ENCODE measurements at regions not wholly inside any gene's neighbourhood (a gene's known extent, or its start where the extent isn't known, plus 50 kb on each side); places are given as distances from the start of the nearest gene placed in this dataset.
"Not testable (repeated sequence)": the region's sequence is repeated elsewhere in the genome, so short reads cannot be mapped to it uniquely, and the experiment has no call there.

DNA sequence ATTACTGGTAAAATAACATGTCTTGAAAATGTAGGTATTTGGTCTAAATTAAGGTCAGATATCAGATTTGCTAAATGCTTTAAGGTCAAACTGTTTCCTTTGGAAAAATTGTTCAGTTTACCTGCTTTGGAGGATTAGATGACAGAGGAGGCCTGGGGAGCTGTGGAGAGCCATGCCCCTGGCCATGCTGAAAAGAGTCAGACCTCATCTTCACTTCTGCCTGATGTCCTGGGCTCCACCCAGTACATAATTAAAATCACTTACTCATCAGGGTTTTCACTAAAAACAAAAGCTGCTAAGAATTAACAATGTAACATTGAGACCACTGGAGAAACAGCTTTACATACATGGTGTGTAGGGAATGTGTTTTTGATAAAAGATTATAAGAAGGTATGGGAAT, 60.8 kb upstream of the UNC93A start:
- DNase-seq, result no peak

DNA sequence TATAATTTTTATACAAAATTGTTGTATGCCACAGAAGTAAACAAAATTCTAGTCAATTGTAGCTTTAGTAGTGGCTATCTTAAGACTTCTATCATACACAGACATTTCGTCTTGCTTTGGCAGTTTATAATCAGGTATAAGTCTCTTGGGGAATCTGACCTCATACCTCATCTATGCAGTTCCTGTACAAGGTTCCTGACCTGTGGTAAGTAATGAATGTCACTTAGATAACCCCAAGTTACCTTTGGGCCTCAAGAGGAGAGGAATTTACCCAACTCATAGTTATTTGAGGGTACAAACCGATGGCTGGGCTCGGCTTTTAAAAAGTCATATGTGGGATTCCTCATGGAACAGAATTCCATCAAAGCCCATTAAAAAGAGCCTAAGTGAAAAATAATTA, 58.8 kb upstream of the UNC93A start:
- no peak for DNase-seq

DNA sequence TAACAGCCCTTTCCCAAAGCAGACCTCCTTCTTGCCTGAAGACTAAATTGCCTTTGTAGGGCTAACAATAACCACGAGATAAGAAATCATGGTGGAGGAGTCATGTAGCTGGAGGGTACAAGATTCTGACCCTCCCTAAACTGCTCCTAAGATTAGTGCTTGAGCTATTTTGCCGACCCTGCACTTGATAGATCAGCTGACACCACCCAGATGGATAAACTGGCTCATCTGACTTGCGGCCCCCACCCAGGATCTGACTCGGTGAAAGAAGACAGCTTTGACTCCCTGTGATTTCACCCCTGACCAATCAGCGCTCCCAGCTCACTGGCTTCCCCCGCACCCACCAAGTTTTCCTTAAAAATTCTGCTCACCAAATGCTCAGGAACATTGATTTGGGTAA, 57.6 kb upstream of the UNC93A start:
- no peak for DNase-seq

DNA sequence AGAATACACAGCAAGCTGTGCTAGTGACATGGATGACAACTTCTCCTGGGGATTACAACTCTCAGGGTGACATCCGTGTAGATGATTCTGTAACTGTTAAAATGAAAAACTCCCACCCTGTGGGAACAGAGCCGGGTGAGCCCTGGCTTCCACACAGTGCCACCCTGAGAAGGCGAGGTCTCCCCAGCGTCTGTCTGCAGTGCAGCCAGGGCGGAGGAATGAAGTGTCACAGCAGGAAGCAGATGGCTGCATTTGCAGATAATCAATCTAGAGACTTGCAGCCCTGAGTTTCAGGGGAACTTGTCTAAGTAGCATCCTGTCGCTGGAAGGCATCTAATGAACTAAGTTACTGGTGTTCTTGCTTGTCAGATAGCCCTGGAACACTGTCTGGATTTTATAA, 56.5 kb upstream of the UNC93A start:
- DNase-seq, result not testable (repeated sequence)

DNA sequence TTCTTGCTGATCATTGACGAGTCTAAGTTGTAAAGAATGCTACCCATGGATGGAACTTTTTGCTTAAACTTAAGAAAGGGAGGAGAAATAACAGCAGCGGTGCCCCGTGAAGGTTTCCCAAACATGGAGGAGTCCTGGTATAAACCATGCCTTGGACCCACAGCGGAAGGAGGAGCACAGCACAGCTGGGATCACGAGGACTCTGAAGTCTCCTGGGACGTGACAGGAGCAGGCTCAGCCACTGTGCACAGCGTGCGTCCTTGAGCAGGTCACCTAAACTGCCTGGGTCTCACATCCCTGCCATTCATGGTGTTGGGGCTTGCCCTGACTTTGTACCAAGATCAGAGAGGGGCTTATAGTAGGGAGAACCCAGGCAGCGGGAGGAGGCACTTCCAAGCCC, 56.1 kb upstream of the UNC93A start:
- DNase-seq, result no peak

DNA sequence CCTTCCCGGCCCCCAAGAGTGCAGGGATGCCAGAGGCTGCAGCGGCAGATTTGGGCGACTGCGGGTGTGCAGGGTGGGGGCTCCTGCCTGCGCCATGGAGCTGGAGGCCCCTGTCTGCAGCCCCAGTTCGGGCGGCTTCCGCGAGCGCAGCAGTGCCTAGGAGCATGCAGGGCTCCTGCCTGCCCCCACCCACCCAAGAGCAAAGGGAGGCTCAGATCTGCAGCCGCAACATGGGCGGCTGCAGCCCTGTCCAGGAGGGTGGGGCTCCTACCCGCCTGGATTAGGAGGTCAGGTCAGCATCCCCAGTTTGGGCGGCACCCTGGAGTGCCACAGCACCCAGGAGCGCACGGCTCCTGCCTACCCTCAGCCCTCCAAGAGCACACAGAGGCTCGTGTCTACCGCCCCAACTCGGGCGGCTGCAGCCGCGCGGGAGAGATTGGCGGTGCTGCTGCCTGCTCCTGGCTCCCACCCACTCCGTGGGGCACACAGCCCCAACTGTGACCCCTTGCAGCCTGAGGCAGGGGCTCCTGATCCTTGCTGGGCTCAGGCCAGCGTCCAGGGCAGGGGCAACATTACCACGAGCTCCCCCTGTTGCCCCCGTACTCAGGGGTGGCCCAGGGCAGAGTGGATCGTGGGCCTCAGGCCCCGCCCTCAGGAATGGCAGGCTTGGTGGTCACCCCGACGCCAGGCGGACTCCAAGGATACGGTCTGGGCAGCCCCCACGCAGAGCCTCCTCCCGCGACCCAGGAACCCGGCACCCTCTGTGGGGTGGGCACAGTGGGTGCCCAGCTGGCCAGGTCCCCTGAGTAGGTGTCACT, 55.5 kb upstream of the UNC93A start:
- DNase-seq, result no peak

DNA sequence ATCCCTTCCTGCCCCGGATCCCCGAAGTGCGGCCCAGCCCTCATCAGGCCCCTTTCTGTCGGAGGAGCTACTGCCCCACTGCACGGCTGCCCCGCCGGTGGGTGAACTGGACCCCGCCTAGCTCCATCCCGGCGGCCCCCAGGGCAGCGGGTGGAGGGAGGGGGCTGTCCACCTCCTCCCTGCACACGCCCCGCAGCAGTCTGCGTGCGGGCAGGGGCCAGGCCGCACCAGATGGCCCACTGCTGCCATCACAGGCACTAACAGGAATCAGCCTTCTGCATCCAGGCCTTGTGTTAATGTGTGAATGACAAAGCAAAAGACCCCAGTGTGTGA, 54.9 kb upstream of the UNC93A start:
- DNase-seq, result no peak

DNA sequence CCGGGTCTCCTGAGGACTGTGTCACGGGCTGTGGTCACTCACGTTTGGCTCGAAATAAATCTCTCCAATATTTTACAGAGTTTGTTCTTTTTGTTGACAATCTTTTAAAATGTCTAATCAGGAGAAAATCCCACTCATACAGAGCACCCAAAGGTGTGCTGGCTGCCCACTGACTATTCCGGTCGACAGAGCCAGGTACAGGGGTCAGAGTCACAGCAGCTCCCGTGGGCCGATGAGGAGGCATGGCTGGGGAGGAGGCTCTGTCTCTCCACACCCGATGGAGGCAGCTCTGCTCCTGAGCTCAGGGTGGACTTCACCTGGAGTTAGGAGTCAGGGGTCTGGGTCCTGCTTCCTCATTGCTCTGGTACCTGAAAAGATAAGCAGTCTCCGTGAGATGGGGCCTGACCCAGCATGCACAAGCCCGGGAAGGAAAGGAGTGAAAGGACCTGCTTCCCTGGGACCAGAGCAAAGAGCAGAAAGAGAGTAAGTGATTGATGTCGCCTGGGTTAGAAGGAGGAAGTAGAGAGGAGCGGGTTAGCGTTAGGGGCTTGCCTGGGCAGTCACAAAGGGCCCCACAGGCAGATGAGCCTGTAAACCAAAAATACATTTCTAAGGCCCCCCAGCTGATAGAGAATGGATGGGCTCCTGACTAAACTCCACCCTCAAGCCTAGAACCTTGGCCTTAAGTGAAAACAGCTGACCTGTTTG, 53.5 kb upstream of the UNC93A start:
- no peak for DNase-seq

DNA sequence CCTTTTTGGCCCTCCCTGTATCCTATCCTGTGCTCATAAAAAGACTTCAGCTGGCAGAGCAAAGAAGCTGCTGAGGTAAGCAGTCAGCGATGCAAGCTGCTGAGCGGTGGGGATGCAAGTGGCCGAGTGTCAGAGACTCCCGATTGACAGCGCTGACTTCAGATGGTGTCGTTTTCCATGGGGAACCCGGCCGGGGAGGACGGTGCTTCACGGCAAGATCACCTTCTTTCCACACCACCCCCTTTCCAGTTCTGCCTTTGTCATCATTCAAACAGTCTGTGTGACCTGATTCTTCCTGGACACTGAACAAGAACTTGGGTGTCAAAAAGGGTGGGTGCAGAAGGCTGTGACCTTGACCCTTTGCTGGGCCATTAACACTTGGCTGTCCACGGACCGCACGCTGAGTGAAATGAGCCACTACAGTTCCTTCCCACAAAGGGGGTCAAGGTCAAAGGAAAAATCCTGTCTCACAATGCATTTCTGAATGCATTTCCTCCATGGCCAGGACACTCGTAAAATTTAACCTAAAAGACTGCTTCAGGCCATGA, 52.9 kb upstream of the UNC93A start:
- no peak for DNase-seq

DNA sequence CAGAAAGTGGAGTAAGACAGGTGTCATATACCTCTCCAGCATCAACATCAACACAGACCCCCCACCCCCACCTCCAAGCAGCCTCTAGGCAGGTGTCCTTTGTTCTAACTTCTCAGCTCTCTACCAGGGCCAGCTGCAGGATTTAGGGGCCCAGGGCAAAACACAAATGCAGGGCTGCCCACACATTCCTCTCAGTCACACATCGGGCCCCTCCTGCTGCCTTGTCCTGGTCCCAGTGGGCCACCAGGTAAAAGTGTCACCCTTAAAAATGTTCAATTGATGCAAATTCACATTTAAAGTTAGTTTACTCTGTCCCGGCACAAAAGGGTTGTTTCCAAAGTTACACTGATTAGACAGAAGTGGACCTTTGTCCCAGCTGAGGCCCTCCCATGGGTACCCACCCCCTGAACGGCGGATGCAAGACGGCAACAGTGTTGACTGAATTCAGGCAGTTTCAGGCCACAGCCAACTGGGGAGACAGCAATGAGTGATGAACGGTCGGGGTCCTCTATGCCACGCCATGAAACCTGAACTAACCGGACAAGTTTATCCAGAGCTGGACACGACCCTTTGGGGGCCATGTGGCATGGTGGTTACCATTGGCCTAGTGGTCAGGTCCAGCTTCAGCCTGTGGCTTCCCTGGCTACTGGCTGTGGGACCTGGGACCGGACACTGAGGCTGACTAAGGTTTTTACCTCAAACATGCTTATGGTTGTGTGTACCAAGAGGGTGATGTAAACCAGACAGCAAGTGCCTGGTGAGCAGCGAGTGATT, 52.2 kb upstream of the UNC93A start:
- DNase-seq, result no peak

DNA sequence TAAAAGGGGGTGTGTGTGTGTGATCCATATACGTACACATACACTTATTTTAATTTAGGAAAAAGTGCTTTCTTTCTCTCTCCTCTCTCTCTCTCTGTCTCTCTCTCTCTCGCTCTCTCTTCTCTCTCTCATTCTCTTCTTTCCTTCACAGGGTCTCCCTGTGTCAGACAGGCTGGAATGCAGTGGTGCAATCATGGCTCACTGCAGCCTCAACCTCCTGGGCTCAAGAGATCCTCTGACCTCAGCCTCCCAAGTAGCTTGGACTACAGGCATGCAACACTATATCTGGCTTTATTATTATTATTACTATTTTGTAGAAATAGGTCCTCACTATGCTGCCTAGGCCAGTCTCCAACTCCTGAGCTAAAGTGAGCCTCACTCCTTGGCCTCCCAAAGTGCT, 51.6 kb upstream of the UNC93A start:
- DNase-seq, result not testable (repeated sequence)

DNA sequence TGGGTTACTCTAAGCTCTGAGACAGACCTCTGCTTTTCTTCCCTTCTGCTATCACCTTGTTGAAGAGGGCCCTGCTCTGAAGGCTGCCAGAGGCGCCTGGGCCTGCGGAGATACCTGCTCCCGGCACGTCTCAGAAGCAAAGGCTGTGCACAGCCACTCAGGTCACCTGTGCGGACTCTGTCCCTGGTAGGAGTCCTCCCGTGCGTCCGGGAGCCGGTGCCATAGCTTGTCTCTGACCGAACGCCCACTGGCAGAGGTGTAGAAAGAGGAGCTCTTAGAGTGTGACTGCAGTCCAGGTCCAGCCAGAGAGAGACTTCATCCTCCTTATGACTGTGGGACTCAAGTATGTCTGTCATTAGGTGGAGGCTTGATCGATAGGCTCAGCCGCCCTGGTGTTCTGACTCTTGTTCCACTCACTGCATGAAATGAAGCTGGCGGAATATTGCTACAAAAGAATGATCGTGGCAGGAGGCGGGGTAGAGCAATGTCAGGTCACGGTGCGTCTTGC, 51.0 kb upstream of the UNC93A start:
- DNase-seq, result no peak
